ENCODE measurements at regions not wholly inside any gene's neighbourhood (a gene's known extent, or its start where the extent isn't known, plus 50 kb on each side); places are given as distances from the start of the nearest gene placed in this dataset.

DNA sequence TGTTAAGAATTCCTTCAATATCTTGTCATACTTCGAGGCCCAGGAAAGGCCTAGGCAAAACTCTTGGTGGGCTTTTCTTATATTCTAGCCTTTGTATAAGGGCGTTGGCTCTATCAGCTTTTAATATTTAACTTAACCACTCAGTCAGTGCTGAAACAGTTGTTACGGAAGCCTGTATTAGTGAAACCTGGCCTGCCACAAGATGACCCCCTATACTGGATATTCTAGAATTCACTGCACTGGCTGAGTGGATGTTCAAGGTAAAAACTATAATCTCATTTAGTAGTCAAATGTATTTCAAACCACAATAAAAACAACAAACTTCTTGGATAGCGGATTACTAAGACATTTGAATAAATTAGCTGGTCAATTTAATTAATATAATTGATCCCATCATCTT, 91.7 kb upstream of the HNMT start:
- Histone ChIP-seq H3K27me3 (ENCODE audit: control insufficient read depth, insufficient read depth, low read length) (no peaks in the 10 kb centered on the region), H3K36me3 (ENCODE audit: control insufficient read depth, insufficient read depth, low read length) (no peaks in the 10 kb centered on the region), H4K20me1 (ENCODE audit: insufficient read depth, low read length) (no peaks in the 10 kb centered on the region), H3K4me1 (ENCODE audit: control insufficient read depth, insufficient read depth, low read length) (no peaks in the 10 kb centered on the region), H4K5ac (ENCODE audit: low read depth, low read length) (no peak overlapping the region), H3K9me3 (ENCODE audit: control insufficient read depth, insufficient read depth, low read length) (no peaks in the 10 kb centered on the region), H3K4me2 (ENCODE audit: low read depth, low read length) (no peak overlapping the region), H3K27ac (ENCODE audit: insufficient read depth, low read length) (no peak overlapping the region), H3K4ac (ENCODE audit: low read depth, low read length) (no peak overlapping the region), H3K18ac (ENCODE audit: low read depth, low read length) (no peak overlapping the region), H3K9me1 (ENCODE audit: insufficient read depth, low read length) (no peaks in the 10 kb centered on the region), H3K4me3 (ENCODE audit: insufficient read depth, low read depth, low read length) (no peak overlapping the region), H3K56ac (ENCODE audit: extremely low read depth, insufficient read depth, low read length) (no peak overlapping the region), H2BK5ac (ENCODE audit: low read depth, low read length, poor library complexity, severe bottlenecking) (no peak overlapping the region), H2AK9ac (replicated peaks; ENCODE audit: low read depth, low read length, poor library complexity) (no peak overlapping the region), H4K91ac (ENCODE audit: insufficient read depth, low read depth, low read length) (no peak overlapping the region), H2BK120ac (ENCODE audit: low read depth, low read length) (no peak overlapping the region), H3K9ac (ENCODE audit: low read depth, low read length) (no peak overlapping the region), H3K79me1 (ENCODE audit: low read depth in 1 of 2, low read length in 2 of 2) (no peaks in the 10 kb centered on the region), H2AFZ (replicated peaks; ENCODE audit: low read length, poor library complexity) (no peak overlapping the region), H3K23ac (ENCODE audit: low read depth, low read length) (no peak overlapping the region), H3K14ac (replicated peaks; ENCODE audit: low read depth, low read length) (no peak overlapping the region), H2AK5ac (ENCODE audit: low read depth, low read length) (no peak overlapping the region), H2BK20ac (ENCODE audit: low read depth, low read length) (no peak overlapping the region), H2BK15ac (ENCODE audit: low read depth, low read length) (no peak overlapping the region), H4K8ac (ENCODE audit: low read depth in 2 of 2, low read length in 2 of 2) (no peak overlapping the region)
- POLR2A ChIA-PET (ENCODE audit: unreplicated experiment), result no interaction called here
- TF ChIP-seq USF2 (IDR thresholded peaks at IDR 0.05; ENCODE audit: low read depth, low read length) (no peak), SMC3 (IDR thresholded peaks at IDR 0.05; ENCODE audit: low read depth, low read length) (no peak), FOS (IDR thresholded peaks at IDR 0.05; ENCODE audit: low read depth, low read length) (no peak), RCOR1 (IDR thresholded peaks at IDR 0.05; ENCODE audit: insufficient replicate concordance, low read length) (no peak)
- ATAC-seq (ENCODE audit: low read depth), result no peak
- dilution Hi-C loops (cut with HindIII; ENCODE audit: low sequenced_read_pairs, unreplicated experiment) (no loop called here), in situ Hi-C loops (cut with MboI; ENCODE audit: low sequenced_read_pairs) (no loop called here), intact Hi-C loops (cut with micrococcal nuclease) (no loop called here)
- no peak for DNase-seq
- BruUV-seq (replicated peaks), result no TSS peak
- WGBS, 2 experiments (ENCODE audit: extremely low coverage in 2 of 2, insufficient read length in 1 of 2), result no CpG with 5 or more reads among the region's 4 CpGs
- CTCF ChIA-PET, result no interaction called here

Measured in IMR-90 (cell line).